Right atrium auricular region (tissue), 2 donors: ENCODE measurements at regions not wholly inside any gene's neighbourhood (a gene's known extent, or its start where the extent isn't known, plus 50 kb on each side); places are given as distances from the start of the nearest gene placed in this dataset.

Experiments used
- DNase-seq: peaks from one replicate; pipeline ENCODE4 v3.0.0-alpha.2; 2019; ENCODE audit warnings: low spot score
- H3K27ac ChIP-seq, 2 donors: fragments of 200-600 bp; sonication (generic); 1 replicate in 1 of 2; 2 replicates in 1 of 2; pipeline ENCODE4 v1.5.1; 2016 to 2019
- H3K27me3 ChIP-seq, 2 donors: fragments of 200-600 bp; sonication (generic); one replicate each; pipeline versions ENCODE4 v1.5.1 to v1.6.0; 2017 to 2019
- H3K36me3 ChIP-seq: fragments of 200-600 bp; sonication (generic); one replicate; pipeline ENCODE4 v1.5.1; 2016
- H3K4me1 ChIP-seq, 2 donors: fragments of 200-600 bp; sonication (generic); one replicate each; pipeline versions ENCODE4 v1.5.1 to v1.6.0; 2017 to 2019
- H3K4me3 ChIP-seq, 2 donors: fragments of 200-600 bp; sonication (generic); 1 replicate in 1 of 2; 2 replicates in 1 of 2; pipeline ENCODE4 v1.5.1; 2017 to 2019; ENCODE audit warnings: mild to moderate bottlenecking in 1 of 2, moderate library complexity in 1 of 2
- H3K9me3 ChIP-seq, 2 donors: fragments of 200-600 bp; sonication (generic); one replicate each; pipeline ENCODE4 v1.5.1; 2019
- TF ChIP-seq, protein P1 (sequence below), 2 donors: fragments of 200-600 bp; sonication (generic); IDR thresholded peaks; one replicate each; pipeline ENCODE4 v1.5.1; 2019; ENCODE audit warnings: antibody characterized with exemption in 2 of 2

DNA sequence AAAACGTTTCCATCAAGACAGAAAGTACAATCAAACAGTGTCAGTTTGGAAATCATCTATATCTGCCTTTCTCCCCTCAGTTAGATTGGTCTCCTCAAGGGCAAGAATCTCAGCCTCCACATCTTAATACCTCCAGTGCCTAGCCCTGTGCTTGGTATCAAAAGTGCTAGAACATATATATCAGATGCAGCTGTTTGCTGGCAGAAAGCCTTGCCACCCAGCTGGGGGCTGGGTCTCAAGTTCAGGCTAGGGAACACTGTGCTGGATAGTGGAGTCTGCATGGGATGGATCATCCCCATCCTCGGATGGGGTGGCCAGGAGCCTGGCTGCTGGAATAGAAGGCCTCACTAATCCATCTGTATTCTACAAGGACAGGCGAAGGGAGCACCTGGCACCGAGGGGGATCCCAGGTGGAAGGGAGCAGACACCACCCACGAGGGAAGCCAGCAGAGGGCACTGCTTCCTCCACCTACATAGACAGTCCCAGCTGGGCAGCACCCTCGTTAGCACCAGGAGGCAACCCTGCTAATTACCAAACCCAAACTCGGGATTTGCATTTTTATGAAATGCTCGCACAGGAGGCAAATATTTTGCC is 602.2 kb downstream of the BUD13 start:
- TF ChIP-seq, protein P1, sequence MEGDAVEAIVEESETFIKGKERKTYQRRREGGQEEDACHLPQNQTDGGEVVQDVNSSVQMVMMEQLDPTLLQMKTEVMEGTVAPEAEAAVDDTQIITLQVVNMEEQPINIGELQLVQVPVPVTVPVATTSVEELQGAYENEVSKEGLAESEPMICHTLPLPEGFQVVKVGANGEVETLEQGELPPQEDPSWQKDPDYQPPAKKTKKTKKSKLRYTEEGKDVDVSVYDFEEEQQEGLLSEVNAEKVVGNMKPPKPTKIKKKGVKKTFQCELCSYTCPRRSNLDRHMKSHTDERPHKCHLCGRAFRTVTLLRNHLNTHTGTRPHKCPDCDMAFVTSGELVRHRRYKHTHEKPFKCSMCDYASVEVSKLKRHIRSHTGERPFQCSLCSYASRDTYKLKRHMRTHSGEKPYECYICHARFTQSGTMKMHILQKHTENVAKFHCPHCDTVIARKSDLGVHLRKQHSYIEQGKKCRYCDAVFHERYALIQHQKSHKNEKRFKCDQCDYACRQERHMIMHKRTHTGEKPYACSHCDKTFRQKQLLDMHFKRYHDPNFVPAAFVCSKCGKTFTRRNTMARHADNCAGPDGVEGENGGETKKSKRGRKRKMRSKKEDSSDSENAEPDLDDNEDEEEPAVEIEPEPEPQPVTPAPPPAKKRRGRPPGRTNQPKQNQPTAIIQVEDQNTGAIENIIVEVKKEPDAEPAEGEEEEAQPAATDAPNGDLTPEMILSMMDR (IDR thresholded peaks at IDR 0.05): no peak
- no peaks in the 10 kb centered on the region for H3K27me3 ChIP-seq
- no peak overlapping the region for H3K4me3 ChIP-seq
- no peaks in the 10 kb centered on the region for H3K4me1 ChIP-seq
- H3K27ac ChIP-seq: no peak overlapping the region
- peak; percentile 47 for DNase-seq
- H3K36me3 ChIP-seq: no peaks in the 10 kb centered on the region
- H3K9me3 ChIP-seq: no peaks in the 10 kb centered on the region

DNA sequence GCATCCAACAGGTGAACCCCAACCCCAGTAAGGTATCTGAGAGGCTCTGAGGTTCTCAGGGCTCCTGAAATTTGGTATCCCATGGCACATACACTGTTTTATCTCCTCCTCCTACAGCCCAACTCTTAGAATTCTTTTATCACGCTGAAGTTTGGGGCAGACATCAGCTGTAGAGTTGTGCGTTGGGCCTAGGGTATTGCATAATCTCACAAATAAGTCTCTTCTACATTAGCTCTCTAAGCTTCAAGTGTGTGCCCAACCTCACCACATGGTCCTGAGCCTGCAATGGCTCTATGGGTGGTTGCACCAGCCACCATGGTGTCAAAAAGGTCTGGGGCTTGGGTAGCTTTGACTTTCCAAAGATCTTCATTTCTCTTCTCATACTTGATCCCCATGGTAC is 603.0 kb downstream of the BUD13 start:
- peak; percentile 18 for DNase-seq
- Histone ChIP-seq H3K4me3 (no peak overlapping the region), H3K4me1 (no peaks in the 10 kb centered on the region), H3K27me3 (no peaks in the 10 kb centered on the region), H3K27ac (no peak overlapping the region), H3K36me3 (no peaks in the 10 kb centered on the region), H3K9me3 (no peaks in the 10 kb centered on the region)
- TF ChIP-seq, protein P1 (IDR thresholded peaks at IDR 0.05): no peak

DNA sequence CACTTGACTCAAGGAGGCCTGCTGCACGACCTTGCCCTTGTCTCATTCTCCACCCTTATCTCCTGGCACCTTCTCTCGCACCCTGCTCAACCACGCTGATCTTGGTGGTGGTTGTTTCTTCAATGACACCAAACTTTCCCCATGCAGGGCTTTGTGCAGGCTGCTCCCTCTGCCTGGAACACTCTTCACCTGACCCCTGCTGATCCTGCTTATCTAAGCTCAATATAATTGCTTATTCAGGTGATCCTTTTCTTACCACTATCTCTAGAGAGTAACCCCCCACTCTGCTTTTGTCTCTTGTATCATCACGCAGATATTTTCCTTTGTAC is 604.4 kb downstream of the BUD13 start:
- TF ChIP-seq, protein P1 (IDR thresholded peaks at IDR 0.05): no peak
- no peak for DNase-seq
- Histone ChIP-seq H3K9me3 (no peaks in the 10 kb centered on the region), H3K27ac (no peak overlapping the region), H3K36me3 (no peaks in the 10 kb centered on the region), H3K4me3 (no peak overlapping the region), H3K27me3 (no peaks in the 10 kb centered on the region), H3K4me1 (no peaks in the 10 kb centered on the region)

DNA sequence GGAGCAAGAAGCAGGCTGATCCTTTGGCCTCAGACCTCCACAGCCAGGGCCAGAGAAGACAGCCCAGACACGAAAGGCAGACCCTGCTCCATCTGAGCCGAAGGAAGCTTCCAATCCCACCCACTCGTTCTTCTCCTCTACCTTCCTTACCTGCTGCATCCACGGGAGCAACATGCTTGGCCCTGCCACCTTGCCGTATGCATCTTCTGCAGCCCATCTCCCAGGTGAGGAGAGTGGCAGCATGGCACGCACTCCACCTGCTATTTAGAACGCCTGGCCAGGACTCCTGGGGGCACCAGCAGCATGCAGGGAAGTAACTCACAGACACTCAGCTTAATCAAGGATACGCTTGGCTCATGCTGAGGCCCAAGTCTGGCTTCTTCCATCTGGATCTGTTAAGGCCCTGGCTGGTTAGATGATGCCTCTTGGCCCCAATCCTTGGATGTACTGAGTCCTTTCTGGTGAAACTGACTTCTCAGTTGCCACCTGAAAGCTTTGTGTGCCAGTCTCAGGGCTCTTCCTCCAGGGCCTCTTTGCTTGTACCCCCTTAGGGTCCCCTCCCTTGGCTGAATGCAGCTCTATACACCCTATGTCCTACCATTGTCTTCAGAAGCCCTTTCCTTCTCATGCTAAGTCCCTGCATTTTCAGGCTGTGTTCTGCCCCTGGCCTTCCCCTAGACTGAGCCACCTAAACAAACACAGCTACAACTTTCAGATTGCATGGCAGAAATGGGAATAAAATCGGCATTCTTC is 604.9 kb downstream of the BUD13 start:
- peak; percentile 38 for DNase-seq
- Histone ChIP-seq H3K36me3 (no peaks in the 10 kb centered on the region), H3K9me3 (no peaks in the 10 kb centered on the region), H3K4me3 (no peak overlapping the region), H3K27me3 (no peaks in the 10 kb centered on the region), H3K4me1 (no peaks in the 10 kb centered on the region), H3K27ac (no peak overlapping the region)
- TF ChIP-seq, protein P1 (IDR thresholded peaks at IDR 0.05): no peak

DNA sequence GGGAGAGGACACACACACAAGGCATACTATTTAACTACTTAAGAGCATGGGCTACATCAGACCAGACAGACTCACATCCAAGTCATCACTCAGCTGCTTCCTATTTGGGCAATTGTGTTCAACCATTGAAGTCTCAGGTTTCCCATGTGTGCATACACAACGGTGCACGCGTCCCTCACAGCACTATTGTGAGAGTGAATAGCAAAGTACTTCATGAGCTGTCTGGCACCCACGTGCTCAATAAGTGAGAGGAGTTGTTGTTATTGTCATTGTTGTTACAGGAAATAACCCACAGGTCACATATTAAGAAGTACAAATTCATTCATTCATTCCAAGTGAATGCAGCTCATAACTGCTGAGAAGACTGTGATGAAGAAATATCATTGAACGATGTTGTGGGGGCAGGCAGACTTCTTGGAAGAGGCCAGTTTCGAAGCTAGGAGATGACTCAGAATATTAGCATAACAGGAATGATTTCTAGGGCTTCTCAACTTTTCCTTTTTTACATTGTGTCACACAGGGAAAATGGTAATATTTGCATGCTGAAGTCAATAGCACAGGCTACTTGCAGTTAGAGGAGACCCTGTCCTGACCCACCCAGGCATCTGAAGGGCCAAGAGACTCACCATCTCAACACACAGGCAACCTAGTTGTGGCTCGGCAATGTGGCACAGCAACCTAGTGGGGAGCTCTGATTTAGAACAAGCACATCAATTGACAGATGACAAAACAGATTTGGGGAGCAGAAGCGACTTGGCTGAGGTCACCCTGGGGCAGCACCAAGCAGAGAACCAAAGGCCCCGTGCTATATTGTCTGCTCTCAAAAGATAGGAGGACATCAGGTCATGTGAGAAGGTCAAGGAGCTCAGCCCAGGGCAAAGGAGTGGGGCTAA is 606.0 kb downstream of the BUD13 start:
- no peaks in the 10 kb centered on the region for H3K27me3 ChIP-seq

More for the DNA sequence above, 606.0 kb downstream of the BUD13 start:
- TF ChIP-seq, protein P1 (IDR thresholded peaks at IDR 0.05): no peak
- DNase-seq: peak; percentile 28
- H3K4me3 ChIP-seq: no peak overlapping the region
- no peaks in the 10 kb centered on the region for H3K4me1 ChIP-seq
- H3K27ac ChIP-seq: no peak overlapping the region
- no peaks in the 10 kb centered on the region for H3K36me3 ChIP-seq
- H3K9me3 ChIP-seq: no peaks in the 10 kb centered on the region
